Hippocampal formation (tissue), 2 donors: ENCODE measurements at regions not wholly inside any gene's neighbourhood (a gene's known extent, or its start where the extent isn't known, plus 50 kb on each side); places are given as distances from the start of the nearest gene placed in this dataset.

Source experiments
- DNase-seq, 2 donors: peaks; one replicate each; lab custom pipeline; 2025; lab: John Stamatoyannopoulos, UW

GRCh38 chr18:45168866-45169600 lies 446.2 kb upstream of the SLC14A2 start:
- no peak for DNase-seq

- DNase-seq, result no peak
Measured at GRCh38 chr18:45169610-45170009, 445.7 kb upstream of the SLC14A2 start.

- no peak for DNase-seq
Measured at GRCh38 chr18:45171679-45172191, 443.5 kb upstream of the SLC14A2 start.

GRCh38 chr18:45173327-45173726 lies 441.9 kb upstream of the SLC14A2 start:
- no peak for DNase-seq

DNA sequence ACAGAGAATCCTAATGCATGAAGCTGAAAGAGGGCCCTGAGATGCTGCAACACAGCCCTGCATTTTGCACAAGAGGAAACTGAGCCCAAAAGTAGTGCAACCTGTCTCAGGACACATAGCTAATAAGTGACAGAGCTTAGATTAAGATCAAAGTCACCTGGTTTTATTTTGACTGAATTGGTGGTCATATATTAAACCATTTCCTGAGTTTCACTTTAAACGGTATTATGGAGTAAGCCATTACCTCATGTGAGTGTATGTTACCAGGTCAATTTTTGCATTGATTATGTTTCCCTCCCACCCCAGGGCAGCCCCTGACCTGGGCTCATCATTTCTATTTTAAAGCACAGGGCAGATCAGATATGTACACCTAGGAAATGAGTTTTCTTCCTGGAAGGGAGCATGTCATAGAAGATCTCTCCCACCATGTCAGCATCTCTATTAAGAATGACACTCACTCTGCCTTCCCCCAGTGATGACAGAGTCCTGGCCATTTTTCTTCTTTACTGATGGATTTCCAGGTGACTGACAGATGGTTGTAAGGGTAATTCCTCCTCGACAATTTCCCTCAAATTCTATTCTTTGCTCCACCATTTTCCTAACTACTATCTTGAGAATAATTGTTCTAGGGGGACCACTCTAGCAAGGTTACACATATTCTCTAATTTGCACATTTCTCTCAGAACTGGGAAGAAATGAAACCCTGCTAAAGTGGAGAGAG lies 441.3 kb upstream of the SLC14A2 start:
- DNase-seq, result no peak

DNA sequence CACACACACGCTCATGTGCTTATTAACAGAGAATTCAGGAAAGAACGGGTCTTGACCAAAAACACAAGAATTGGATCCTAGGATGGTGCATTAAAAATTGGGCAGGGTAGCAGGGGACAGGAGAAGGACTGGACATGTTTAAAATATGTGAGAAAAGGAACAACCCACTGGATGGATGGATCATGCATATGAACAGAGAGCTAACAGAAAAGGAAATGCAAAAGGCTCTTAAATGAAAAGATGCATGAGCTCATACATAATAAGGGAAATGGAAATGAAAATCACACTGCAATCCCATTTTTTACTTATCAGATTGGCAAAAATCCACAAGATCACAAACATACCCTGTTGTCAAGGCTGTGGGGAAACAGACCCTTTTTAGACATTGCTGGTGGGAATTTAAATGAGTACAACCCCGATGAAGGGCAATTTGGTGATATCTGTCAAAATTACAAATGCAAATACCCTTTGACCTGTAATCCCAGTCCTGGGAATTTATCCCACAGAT lies 440.6 kb upstream of the SLC14A2 start:
- DNase-seq, result no peak

DNA sequence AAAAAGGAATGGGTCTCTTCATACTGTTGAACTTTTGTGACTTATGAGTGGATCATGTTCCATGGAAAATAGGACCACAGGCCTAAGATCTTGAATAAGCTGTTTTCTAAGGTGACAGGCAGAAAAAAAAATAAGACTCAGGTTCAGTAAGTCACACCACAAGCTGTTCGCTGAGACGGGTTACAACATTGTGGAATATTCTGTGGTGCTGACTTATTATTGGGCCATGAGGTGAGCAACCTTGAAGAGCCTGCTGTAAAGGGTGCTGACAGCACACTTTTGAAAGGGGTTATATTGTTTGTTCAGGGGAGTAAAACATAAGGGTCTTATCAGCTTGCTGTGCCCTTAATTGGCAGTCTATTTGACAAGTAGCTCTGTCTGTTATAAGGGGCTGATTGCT lies 439.8 kb upstream of the SLC14A2 start:
- no peak for DNase-seq

- DNase-seq, result no peak
Measured at GRCh38 chr18:45186832-45187231, 428.4 kb upstream of the SLC14A2 start.

DNA sequence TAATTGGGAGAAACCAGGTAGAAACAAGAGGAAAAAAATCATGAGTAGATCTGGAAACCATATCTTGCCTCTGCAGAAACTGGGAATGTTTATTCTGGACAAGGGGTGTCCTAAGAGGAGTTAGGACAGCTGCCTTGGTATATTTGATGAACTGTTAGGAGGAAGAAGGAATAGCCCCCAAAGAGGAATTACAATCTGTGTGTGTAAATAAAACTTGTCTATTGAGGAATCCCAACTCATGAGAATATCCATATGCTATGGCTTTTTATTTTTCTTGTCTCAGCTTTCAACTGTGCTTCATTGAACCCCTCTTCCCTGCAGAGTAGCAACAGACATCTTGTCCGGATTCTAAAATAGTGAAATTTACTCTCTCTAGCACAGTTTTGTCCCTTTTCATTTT lies 423.5 kb upstream of the SLC14A2 start:
- no peak for DNase-seq

DNA sequence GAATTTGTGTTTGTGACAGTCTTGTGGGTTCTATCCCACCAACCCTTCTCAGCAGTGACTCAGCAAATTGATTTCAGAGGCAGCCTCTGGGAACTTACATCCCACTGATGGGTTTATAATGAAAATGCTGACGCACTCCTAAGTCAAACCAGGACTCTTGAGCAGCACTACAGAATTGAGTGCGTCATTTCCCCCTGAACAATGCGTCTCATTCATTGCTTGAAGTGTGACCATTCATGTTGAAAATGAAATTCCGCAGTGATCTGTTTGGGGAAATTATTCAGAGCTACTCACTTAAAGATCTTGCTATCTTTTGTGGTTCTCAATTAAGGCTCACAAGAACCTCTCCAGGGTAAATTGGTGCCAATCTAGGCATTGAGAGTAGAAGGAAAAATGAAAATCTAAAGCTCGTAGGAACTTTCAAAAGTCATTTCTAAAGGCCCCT lies 417.7 kb upstream of the SLC14A2 start:
- no peak for DNase-seq

DNA sequence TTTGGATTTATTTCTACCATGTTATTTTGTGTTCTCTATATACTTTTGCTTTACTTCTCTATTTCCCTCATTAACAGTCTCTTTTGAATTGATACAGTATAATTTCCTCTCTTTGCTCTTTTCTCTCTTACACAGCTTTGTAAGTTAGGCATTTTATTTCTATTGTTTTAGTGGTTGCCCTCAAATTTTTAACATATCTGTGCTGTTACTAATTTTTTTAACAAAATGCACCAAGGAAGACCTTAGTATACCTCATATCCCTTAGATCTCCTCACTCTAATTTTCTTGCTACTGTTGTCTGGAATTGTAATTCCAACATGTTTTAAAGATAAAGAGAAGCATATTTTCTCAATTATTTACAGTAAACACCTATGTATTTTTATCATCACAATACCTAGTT lies 416.8 kb upstream of the SLC14A2 start:
- DNase-seq, result no peak

DNA sequence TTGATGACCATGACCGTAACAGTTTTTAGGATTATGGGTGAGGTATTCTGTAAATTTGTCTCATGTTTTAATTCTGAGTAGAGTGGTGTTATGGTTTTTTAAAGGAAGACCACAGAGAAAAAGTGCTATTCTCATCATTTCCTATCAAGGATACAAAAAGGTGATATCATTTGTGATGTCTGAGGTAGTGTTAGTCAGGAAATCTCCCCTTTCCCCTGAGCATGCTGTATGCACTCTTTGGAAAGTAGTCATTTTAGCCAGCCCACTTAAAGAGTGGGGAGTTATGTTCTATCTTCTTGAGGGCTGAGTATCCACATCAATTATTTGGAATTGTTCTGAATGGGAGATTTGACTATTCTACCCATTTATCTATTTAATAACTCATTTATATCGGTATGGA lies 414.2 kb upstream of the SLC14A2 start:
- no peak for DNase-seq

GRCh38 chr18:45201489-45201888 lies 413.8 kb upstream of the SLC14A2 start:
- DNase-seq, result no peak

GRCh38 chr18:45202061-45202460 lies 413.2 kb upstream of the SLC14A2 start:
- DNase-seq, result no peak

- no peak for DNase-seq
Measured at GRCh38 chr18:45203677-45204076, 411.6 kb upstream of the SLC14A2 start.

DNA sequence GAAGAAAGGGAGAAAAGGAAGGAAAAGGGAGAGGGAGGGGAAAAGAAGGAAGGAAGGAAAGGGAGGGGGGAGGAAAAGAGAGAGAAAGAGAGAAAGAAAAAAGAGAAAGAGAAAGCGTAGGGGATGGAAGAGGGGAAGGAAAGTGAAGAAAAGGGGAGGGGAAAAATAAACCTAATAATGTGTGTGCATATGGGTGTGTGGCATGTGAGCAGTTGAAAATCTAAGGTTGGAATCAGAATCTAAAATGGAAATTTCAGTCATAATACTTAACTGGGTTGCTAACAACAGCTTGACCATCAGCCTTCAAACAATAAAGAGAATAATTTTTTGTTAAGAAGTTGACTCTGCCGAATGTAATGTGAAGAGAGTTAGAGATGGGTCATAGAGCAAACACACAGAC lies 407.9 kb upstream of the SLC14A2 start:
- no peak for DNase-seq

DNA sequence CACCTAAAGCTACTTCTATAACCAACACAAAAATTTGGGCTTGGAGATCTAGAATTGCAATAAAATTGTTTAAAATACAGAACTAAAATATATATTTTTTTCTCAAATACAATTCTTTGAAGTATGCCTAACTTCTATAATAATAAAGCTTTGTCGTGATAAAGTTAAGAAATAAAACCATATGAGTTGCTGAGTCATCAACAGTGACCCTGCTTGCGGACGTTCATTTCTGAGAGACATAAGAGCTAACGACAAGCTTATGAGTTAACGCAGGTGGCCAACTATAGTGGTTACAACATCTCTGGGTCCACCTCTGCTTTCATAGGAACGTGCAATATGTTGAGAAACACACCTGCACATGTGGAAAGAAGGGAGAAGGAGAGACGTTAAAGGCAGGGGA lies 407.1 kb upstream of the SLC14A2 start:
- DNase-seq, result no peak

DNA sequence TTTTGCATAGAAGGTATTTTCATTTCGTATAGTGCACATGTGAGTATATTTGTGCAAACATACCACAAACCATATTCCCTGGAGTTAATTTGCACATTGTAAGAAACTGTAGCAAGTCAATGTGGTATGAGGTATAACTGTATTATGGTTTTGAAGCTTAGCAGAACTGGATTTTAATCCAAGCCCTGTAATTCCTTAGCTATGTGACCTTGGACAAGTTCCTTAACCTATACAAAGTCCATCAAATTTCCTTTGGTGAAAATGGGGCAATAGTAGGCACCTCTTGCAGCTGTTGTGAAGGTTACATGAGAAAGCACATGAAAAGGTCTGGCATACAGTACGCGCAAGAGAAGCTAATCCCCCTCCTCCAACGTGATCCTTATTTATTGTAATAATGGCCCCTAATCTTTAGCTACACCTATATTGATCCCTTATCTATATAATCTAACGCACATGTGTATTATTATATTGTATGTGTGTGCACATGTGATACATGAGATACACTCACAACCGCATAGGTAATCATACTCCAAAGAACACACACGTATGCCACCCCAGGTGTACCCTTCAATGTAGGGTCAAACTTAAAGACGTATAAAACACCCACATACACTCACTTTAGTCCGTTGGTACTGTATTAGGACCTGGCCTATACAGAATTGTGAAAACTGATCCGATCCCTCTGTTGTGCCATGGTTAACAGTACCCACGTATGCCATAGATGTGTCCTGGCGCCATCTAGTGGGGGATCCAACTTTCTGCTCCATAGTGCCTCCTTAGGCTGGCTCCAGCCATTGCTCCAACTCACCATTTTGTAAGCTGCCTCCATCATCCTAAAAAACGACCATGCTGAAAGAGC lies 402.9 kb upstream of the SLC14A2 start:
- peak; percentile 8 to 47 for DNase-seq

DNA sequence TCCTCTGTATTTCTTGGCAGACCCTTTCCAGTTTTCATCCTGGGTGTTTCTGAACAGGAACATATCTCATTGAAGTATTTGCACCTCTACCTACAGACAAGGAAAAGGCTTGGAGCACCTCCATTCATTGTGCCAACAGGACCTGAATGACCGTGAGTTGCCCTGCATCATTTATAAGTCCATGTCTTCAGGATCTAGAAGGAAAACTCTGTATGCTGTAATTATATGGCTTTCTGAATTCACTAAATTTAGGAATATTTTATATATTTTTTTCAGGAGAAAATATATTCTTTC lies 402.3 kb upstream of the SLC14A2 start:
- DNase-seq, result no peak

- no peak for DNase-seq
Measured at GRCh38 chr18:45218436-45218835, 396.8 kb upstream of the SLC14A2 start.

DNA sequence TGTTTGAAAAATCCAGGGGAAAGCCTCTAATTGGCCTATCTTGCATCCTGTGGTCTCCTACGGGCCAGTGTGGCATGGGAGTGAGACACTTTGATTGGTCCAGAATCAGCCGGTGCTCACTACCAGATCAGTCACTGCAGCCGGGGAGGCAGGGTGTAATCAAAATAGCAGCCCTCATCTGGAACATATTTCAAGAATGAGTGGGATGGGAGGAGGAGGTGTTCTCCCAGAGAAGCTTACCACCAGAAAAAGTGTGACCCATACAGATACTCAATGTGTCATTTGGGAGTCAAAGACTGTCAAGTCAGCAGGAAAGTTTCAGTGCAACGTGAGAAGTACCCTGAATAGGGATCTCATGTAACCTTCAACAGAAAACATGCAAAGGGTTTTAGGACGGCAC lies 393.9 kb upstream of the SLC14A2 start:
- no peak for DNase-seq

- DNase-seq, result no peak
Measured at GRCh38 chr18:45222180-45222579, 393.1 kb upstream of the SLC14A2 start.
